ENCODE measurements at regions not wholly inside any gene's neighbourhood (a gene's known extent, or its start where the extent isn't known, plus 50 kb on each side); places are given as distances from the start of the nearest gene placed in this dataset.

DNA sequence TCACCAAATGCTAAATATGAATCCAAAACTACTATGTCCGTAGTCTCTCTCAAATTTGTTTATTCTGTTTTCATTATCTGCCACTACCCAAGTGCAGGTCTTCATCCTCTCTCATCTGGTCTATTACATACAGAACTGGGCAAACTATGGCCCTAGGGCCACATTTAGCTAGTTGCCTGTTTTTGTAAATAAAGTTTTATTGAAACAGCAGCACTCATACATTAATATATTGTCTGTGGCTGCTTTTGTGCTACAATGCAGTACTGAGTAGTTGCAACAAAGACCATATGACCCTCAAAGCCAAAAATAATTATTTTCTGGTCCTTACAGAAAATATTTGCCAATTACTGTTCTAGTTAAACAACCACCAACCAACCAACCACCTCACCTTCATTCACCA lies 172.2 kb upstream of the NCKAP5 start:
- no peak for DNase-seq
- intact Hi-C loops (cut with DNase I), result no loop called here

DNA sequence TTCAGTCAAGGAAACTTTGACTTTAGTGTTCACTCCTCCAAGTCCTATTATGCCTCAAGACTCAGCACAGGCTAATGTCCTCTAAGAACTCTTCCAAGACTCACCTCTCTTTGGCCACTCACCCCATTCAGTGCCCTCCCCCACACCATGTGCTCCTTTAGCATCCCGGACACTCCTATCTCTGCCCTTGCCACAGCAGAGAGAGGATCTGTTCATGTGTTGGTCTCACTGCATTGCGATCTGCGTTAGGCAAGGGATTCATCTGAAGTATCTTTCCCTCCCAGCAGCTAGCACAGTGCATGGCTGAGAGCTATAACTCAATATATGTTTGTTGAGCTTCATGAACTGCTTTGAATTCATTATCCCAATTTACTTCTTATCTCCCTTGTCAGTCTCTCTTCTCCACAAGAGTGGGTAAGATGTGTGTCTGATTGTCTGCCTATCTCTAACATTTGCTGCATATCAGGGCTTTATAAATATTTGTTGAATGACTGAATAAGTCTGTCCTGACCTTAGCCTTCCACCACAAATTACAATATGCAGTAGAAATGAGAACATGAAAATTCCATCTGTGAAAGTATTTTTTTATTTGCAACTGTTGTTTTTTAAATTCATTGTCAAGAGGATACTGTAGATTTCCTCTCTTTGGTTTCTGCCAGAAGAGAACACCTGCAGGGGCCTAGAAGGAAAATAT lies 179.9 kb upstream of the NCKAP5 start:
- intact Hi-C loops (cut with DNase I), result no loop called here
- no peak for DNase-seq

DNA sequence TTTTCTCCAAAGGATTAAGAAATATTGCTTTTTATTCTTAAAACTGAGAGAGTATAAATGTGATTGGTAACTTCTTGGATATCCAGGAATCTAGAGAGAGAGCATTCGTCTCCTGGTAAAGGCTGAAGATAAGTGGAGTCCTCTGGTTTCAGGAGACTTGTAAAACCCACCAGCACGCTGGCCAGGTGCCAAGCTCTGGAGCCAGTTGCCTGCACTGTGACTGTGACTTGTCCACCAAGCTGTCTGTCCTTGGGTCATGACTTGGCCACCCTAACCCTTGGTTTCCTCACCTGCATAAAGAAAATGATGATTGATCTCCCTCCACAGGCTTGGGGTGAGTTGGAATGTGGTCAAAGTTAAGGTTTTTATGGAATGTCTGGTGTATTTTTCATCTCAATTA lies 185.4 kb upstream of the NCKAP5 start:
- intact Hi-C loops (cut with DNase I), result no loop called here
- no peak for DNase-seq

DNA sequence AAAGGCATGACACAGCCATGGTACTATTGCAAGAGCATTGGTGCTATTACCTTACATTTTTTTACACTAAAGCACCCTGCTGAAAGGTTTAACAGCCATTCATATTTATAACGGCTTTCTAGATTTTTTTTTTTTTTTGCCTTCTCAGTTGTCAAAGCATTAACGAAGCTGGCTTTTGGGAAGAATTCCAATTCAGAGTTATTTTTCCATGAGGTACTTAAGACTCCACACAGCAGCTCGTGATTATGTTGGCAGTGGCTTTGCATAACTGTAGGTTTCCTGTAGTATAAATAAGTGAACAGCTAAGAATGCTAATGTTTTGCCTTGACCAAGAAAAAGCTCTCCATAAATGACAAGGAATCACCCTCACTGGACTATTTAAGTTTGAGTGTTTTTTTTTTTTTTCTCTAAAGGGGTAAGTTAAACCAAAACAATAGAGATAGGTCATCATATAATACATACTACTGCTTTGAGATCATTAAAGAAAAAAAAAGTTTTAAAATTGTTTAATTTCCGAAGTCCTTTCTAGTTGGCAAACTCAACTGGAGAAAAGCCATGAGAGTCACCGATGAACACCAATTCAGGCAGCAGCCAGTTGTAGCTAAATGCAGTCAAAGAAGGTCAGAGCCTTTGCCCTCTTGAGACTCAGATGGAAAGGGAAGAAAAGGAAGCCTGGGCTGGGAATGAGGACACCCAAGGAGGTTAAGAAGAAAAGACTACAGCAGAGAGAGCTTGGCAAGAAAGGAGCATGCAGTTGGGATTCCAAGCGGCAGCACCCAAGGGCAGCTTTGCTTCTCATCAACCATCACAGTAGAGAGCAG lies 187.4 kb upstream of the NCKAP5 start:
- DNase-seq, result no peak
- intact Hi-C loops (cut with DNase I), result no loop called here

DNA sequence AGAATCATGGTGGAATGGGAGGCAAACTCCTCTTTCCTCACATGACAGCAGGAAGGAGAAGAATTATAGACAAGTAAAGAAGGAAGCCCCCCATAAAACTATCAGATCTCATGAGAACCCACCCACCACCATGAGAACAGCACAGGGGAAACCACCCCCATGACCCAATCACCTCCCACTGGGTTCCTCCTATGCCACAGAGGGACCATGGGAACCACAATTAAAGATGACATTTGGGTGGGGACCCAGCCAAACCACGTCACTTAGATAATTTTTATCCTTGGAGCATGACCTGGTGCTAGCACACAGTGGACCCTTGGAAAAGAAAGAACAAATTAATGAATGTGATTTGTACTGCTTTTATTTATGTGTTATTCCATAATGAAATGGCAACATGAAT lies 188.6 kb upstream of the NCKAP5 start:
- no peak for DNase-seq
- intact Hi-C loops (cut with DNase I), result no loop called here

DNA sequence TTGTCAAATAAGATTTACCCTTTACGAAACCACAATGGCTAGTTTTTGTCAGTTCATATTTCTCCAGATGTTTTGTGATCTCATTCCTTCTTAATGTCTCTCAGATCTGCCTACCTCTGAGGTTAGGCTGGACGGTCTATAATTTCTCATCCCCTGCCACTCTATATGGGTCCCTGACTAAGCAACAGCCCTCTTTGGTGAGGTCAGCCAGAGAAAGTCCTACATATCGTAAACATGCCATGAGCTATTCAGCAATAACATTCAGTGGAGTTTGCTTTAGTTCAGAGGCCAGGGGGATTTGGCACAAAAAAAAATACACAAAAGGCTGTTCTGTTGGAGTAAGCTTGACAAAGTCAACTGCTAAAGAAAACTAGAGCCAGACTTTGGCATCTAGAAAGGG lies 192.1 kb upstream of the NCKAP5 start:
- intact Hi-C loops (cut with DNase I), result no loop called here
- no peak for DNase-seq

DNA sequence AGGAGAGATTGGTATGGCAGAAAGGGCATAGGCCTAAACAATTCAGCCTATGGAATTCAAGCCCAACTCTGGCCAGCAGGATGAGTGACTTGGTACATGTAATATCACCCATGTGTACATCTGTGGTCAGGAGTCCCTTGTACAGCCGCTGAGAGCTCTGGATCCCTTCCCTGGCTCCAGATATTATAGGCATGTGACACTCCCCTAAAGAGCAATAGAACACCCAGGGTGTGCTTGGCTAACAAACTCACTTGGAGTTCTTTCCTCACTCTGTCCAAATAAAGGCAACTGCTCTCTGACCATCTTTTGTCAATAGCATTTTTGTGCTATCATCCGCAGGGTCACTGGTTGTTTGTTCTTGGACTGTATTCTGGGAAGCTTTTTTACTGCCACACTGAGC lies 197.4 kb upstream of the NCKAP5 start:
- peak in 5 of 42 donors; percentile 7 to 44 (median 17) for DNase-seq
- intact Hi-C loops (cut with DNase I), result no loop called here

DNA sequence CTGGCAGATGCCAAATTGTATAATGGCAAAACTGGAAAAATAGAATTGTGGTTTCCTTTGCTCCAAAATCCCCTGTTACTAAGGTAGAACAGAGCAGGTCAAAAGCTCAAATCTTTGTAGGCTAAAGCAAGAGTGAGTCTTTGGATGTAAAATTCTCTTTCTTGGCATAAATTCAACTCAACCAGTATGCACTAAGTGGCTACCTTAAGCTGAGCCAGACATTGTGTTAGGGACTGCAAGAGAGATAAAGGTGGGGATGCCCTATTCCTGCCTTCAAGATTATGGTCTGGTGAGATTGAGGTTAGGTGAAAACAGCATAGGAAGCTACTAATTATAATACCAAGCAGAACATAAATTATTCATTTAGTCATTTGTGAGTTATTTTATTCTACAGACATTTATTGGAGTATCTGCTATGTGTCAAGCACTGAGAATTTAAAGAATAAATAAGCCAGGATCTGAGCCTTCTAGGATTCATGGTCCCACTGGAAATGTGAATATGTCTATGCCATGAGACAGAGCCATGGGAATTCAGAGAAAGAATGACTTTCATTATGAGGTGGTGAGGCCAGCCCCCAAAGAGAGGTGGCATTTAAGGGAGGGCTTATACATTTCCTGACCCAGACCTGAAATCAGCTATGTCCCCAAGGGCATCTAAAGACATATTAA lies 198.0 kb upstream of the NCKAP5 start:
- DNase-seq, result no peak
- intact Hi-C loops (cut with DNase I), result no loop called here

DNA sequence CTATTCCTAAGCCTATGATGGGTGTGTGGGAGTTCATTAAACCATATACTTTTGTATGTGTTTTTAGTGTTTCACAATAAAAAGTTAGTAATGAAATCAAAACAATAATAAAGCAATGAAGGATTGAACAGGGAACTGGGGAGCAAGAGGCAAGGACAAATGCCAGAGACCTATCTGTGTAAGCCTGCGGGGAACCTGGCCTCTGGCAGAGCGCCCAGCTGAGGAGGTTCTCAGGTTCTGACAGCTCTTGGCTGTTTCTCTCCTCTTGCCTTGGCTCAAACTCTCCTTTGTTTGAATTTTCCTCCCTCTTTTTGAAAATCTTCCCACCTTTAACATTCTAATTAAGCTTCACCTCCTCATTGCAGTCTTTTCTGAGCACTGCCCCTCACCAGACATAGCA lies 200.0 kb upstream of the NCKAP5 start:
- intact Hi-C loops (cut with DNase I), result no loop called here
- DNase-seq, result no peak

DNA sequence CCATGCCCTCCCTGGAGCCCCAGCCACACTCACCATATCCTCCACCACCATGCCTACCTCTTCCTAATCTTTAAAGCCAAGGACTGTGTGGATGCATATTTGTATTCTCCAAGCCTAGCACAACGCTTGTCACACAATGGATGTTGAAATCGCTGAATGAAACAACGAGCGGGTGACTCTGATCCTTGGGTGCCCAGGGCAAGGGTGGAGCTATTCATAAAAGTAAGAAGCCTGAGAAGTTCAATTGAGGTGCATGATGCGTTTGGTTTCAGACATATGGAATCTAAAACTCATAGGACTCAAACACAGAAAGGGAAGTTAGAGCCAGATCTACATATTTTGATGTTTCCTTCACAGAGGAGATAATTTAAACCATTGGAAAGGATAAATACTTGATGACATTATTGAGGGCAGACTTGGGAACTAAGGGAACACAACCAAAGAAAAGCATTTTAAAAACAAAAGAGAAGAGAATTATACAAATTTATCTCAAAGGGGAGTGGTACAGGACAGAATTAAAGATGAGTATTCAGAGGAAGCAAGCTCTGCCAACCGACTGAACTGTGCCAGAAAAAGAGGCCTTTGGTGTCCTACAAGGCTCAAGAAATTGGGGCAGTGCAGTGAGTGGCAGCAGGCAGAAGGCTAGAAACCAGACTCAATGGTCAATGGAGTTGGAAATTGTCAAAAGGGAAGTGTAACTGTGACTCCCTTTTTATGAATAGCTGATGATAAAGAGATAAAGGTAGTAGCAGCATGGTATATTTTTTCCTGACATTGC lies 200.6 kb upstream of the NCKAP5 start:
- no peak for DNase-seq
- intact Hi-C loops (cut with DNase I), result no loop called here

DNA sequence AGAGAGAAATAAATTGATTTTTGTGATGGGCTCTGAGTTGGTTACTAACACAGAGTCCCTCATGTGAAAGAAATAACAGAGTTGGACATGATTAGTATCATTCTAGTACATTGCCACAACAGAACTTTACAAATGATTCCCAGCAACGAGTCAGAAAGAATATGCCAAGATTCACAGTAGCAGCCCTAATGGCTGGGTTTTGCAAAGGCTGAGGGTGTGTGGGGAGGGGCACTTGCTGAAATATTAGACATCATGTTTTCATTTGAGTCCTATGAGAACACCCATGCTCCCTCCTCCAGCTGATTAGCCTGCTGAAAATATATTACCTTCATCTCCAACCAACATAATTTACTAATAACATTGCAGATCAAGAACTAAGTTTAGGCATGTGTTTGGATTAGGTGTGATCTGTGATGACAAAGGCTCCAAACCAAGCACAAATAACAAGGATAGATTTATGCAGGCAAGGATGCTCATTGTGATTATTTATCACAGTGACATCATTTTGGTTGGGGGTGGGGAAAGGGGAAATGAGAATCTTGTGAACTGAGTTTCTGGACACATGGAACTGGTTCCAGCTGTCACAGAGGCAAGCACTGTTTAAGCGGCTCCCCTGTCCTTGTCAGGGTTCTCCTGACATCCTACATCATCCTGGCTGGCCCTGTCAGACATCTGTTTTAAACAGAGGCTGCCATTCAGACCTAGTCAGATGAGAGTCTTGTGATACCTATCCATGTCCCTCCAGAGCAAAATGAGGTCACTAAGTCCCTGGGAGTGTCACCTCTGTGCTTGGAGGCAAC lies 205.8 kb upstream of the NCKAP5 start:
- intact Hi-C loops (cut with DNase I), result loop anchor here (10.0 kb wide), 1 partner anchor 99 kb away; no protein-coding TSS in a partner anchor
- DNase-seq, result peak in 30 of 42 donors; percentile 7 to 88 (median 47)

DNA sequence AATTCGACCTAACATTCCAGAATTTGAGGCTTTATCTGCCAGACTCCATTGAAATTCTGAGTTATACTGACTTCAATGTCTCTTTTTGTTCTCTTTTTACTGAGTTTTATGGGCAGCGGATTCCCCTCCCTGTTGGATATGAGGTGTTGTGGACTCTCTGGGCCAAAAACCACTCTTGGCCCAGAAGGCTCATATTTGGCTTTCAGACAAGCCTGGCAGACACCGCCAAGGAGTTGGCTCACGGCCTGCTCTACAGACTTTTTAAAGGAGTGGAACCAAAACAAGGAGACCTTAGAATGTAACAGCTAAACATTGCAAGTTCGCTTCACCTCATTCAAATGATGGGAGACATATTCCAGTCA lies 206.4 kb upstream of the NCKAP5 start:
- peak in 35 of 42 donors; percentile 7 to 76 (median 45) for DNase-seq
- intact Hi-C loops (cut with DNase I), result loop anchor here (10.0 kb wide), 1 partner anchor 100 kb away; no protein-coding TSS in a partner anchor

DNA sequence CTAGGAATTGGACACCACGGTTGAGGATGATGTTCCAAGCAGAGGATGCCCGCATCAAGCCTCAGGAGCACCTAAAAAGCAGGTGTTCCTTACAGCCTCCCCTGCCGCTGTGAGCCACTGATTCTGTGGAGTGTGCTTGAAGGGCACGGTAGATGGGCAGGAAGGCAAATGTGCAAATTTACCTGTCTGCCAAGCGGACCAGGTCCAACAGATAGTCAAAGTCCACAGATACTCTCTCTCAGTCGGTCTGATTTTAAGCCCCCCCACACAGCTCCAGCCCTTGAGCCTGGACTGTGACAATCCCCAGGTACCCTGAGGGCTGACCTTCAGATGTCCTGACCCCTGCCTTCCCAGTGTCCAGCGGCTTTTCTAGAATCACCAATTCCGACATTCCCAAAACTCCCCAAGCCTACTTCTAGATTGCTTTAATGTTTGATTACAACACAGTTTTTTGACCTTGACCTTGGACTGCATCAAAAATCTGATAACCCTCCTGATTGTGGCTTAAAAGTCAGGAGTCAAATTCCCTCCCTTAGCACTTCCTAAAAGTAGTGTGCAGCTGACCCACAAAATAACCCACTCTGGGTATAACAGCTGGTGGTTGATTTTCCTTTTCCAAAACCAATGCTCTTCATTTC lies 208.8 kb upstream of the NCKAP5 start:
- intact Hi-C loops (cut with DNase I), result loop anchor here (10.0 kb wide), 1 partner anchor 102 kb away; no protein-coding TSS in a partner anchor
- DNase-seq, result no peak

DNA sequence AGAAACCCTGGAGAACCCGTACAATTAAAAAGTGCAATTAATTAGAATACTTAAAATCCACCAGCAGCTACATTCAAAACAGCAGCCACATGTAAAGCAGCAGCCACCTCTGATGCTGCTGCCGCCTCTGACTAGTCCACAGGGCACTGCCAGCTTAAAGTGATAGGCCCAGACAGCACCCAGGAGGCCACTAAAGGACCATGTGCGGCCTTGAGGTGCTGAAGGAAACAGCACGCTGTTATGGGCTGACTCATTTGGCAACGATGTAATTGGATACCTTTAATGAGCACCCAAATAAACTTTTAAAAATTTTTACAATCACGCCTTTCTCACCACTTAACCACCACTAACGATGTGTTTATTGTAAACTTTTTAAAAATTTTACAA lies 209.3 kb upstream of the NCKAP5 start:
- no peak for DNase-seq
- intact Hi-C loops (cut with DNase I), result loop anchor here (10.0 kb wide), 1 partner anchor 103 kb away; no protein-coding TSS in a partner anchor

DNA sequence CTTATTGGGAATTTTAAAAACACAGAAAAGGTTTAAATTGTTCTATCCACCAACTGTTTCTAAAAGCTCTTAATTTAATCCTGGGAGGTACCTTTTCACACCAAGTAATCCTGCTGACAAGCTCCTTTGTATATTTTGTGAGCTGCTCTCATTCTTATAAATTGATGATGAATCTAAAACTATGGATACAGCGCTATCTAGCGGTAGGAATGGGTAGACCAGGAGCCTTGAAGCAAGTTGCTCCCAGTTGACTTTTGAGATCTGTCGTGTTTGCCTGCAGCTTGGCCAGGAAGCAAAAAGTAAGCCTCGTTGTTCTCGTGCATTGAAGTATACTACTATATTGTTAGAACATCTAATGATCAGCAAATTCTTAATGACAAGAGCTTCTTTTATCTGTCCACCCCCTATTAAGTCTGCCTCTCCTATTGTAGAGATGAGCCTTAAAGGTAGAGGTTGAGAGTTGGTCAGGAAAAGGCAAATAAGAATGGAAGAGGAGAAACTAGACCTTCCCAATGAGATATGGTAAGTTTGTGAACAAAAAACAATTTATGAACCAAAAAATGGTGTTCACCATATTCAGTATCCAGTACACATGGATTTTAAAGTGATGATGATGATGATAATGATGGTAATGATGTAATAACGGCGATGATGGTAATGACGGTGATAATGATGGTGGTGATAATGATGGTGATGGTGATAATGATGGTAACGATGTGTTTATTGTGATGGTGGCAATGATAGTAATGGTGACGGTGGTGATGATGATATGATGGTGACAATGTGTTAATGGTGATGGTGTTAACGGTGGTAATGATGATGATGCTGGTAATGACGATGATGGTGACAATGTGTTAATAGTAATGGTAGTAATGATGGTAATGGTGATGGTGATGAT lies 212.1 kb upstream of the NCKAP5 start:
- intact Hi-C loops (cut with DNase I), result loop anchor here (10.0 kb wide), 1 partner anchor 216 kb away; the partner anchor contains the start of gene NCKAP5
- peak in 37 of 42 donors; percentile 20 to 92 (median 69) for DNase-seq

DNA sequence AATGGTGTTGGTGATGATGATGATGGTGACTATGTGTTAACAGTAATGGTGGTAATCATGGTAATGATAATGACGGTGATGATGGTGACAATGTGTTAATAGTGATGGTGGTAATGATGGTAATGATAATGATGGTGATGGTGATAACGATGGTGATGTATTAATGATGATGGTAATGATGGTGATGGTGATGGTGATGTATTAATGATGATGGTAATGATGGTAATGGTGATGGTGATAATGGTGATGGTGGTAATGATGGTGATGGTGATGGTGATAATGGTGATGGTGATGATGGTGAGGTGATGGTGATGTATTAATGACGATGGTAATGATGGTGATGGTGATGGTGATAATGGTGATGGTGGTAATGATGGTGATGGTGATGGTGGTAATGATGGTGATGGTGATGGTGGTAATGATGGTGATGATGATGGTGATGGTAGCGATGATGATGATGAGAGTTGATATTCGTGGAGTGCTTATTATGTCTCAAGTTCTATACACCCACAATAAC lies 212.8 kb upstream of the NCKAP5 start:
- DNase-seq, result no peak
- intact Hi-C loops (cut with DNase I), result loop anchor here (10.0 kb wide), 1 partner anchor 216 kb away; the partner anchor contains the start of gene NCKAP5

All from head of caudate nucleus (tissue), 42 donors.